ENCODE measurements at regions not wholly inside any gene's neighbourhood (a gene's known extent, or its start where the extent isn't known, plus 50 kb on each side); places are given as distances from the start of the nearest gene placed in this dataset.
A peak's percentile ranks its signal among the peaks of the same experiment; 100 is the strongest.

DNA sequence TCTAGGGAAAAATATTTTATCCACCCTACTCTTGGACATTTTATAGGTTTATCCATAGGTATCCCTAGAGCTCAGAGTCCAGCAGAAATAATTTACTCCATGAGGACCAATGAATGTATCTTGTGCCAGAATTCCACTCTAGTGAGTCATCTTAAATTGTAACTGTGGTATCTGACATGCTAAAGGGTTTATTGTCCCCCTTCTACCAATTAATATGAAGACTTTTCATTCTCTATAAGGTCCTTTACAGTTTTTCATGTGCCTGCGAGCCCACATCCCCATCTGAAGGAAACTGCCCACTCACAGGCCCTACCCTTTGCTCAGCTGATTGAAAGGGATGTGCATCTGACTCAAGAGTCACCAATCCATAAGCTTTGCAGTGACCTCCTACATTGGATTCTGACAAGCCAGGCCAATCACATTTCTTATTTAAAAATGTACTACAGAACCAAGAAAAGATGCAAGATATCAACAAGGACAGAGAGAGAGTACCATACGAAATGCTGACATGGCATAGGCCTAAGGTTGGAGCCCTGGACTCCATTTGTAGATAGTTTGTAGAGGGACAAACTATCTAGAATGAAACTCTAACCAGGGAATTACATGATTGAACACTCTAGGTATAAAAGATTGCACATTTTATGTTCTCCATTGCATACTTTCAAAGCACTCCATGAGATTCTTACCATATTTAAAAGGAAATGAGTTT is 93.4 kb upstream of the DEFB112 start:
- Histone ChIP-seq H3K4me3 (ENCODE audit: low read depth, low read length) (no peak overlapping the region), H3K27me3 (ENCODE audit: control insufficient read depth, insufficient read depth, low read length) (no peaks in the 10 kb centered on the region), H3K36me3 (ENCODE audit: control insufficient read depth, insufficient read depth, low read length) (no peaks in the 10 kb centered on the region)
- TF ChIP-seq, protein P1, sequence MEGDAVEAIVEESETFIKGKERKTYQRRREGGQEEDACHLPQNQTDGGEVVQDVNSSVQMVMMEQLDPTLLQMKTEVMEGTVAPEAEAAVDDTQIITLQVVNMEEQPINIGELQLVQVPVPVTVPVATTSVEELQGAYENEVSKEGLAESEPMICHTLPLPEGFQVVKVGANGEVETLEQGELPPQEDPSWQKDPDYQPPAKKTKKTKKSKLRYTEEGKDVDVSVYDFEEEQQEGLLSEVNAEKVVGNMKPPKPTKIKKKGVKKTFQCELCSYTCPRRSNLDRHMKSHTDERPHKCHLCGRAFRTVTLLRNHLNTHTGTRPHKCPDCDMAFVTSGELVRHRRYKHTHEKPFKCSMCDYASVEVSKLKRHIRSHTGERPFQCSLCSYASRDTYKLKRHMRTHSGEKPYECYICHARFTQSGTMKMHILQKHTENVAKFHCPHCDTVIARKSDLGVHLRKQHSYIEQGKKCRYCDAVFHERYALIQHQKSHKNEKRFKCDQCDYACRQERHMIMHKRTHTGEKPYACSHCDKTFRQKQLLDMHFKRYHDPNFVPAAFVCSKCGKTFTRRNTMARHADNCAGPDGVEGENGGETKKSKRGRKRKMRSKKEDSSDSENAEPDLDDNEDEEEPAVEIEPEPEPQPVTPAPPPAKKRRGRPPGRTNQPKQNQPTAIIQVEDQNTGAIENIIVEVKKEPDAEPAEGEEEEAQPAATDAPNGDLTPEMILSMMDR (IDR thresholded peaks at IDR 0.05; ENCODE audit: insufficient read depth, low read length, poor library complexity, severe bottlenecking), result no peak
- DNase-seq (ENCODE audit: low read depth), result no peak

DNA sequence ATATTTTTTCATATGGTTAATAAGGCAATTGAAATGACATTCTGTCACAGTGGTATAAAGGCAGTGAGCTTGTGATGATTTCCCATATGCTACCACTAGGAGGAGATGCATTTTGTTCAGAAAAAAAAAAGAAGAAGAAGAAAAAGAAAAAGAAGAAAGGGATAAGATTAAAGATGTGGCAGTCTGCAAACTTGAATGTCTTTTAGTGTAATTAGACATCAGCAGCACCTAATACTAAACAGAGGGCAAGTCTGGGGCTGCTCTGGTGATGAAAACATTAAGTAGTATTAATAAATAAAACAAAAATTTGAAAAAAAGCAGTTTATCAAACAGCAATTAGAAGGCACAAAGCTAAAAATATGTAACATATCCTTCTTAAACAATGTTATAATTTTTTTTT is 95.4 kb upstream of the DEFB112 start:
- H3K36me3 ChIP-seq (ENCODE audit: control insufficient read depth, insufficient read depth, low read length), result no peaks in the 10 kb centered on the region
- no peak for DNase-seq (ENCODE audit: low read depth)
- H3K27me3 ChIP-seq (ENCODE audit: control insufficient read depth, insufficient read depth, low read length), result no peaks in the 10 kb centered on the region
- TF ChIP-seq, protein P1 (IDR thresholded peaks at IDR 0.05; ENCODE audit: insufficient read depth, low read length, poor library complexity, severe bottlenecking), result peak; percentile 68
- H3K4me3 ChIP-seq (ENCODE audit: low read depth, low read length), result no peak overlapping the region

GRCh38 chr6:50147371-50147770 is 97.6 kb upstream of the DEFB112 start:
- Histone ChIP-seq H3K36me3 (ENCODE audit: control insufficient read depth, insufficient read depth, low read length) (no peaks in the 10 kb centered on the region), H3K4me3 (ENCODE audit: low read depth, low read length) (no peak overlapping the region), H3K27me3 (ENCODE audit: control insufficient read depth, insufficient read depth, low read length) (no peaks in the 10 kb centered on the region)
- DNase-seq (ENCODE audit: low read depth), result no peak
- TF ChIP-seq, protein P1 (IDR thresholded peaks at IDR 0.05; ENCODE audit: insufficient read depth, low read length, poor library complexity, severe bottlenecking), result no peak

GRCh38 chr6:50180646-50181045 is 130.9 kb upstream of the DEFB112 start:
- H3K36me3 ChIP-seq (ENCODE audit: control insufficient read depth, insufficient read depth, low read length), result no peaks in the 10 kb centered on the region
- no peak overlapping the region for H3K4me3 ChIP-seq (ENCODE audit: low read depth, low read length)
- H3K27me3 ChIP-seq (ENCODE audit: control insufficient read depth, insufficient read depth, low read length), result no peaks in the 10 kb centered on the region

DNA sequence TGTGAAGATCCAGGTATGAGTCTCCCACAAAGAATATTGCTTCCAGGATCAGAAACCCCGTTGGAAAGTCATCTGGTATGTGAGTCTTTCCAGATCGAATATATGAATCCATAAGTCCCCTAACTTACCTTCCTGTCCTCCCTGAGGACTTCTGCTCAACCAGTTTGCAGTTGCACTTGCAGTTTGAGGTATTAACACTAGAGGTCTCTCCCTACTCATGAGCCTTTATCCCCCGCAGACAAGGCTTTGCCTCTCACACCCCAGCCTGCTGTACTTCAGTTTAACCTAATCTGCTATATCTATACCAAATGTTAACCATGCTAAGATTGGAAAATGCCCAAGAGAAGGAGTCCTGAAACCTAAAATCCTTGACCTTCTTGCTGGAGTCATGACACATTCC is 135.3 kb upstream of the DEFB112 start:
- no peak for DNase-seq (ENCODE audit: low read depth)
- H3K27me3 ChIP-seq (ENCODE audit: control insufficient read depth, insufficient read depth, low read length), result peaks cover 2% of the 10 kb centered on the region
- no peak overlapping the region for H3K4me3 ChIP-seq (ENCODE audit: low read depth, low read length)
- TF ChIP-seq, protein P1 (IDR thresholded peaks at IDR 0.05; ENCODE audit: insufficient read depth, low read length, poor library complexity, severe bottlenecking), result no peak
- no peaks in the 10 kb centered on the region for H3K36me3 ChIP-seq (ENCODE audit: control insufficient read depth, insufficient read depth, low read length)

More at GRCh38 chr6:50180646-50181045, 130.9 kb upstream of the DEFB112 start:
- DNase-seq (ENCODE audit: low read depth), result no peak
- TF ChIP-seq, protein P1 (IDR thresholded peaks at IDR 0.05; ENCODE audit: insufficient read depth, low read length, poor library complexity, severe bottlenecking), result no peak

Data from kidney epithelial cell (primary cell).